ENCODE measurements at regions not wholly inside any gene's neighbourhood (a gene's known extent, or its start where the extent isn't known, plus 50 kb on each side); places are given as distances from the start of the nearest gene placed in this dataset.
"Not testable (repeated sequence)": the region's sequence is repeated elsewhere in the genome, so short reads cannot be mapped to it uniquely, and the experiment has no call there.

DNA sequence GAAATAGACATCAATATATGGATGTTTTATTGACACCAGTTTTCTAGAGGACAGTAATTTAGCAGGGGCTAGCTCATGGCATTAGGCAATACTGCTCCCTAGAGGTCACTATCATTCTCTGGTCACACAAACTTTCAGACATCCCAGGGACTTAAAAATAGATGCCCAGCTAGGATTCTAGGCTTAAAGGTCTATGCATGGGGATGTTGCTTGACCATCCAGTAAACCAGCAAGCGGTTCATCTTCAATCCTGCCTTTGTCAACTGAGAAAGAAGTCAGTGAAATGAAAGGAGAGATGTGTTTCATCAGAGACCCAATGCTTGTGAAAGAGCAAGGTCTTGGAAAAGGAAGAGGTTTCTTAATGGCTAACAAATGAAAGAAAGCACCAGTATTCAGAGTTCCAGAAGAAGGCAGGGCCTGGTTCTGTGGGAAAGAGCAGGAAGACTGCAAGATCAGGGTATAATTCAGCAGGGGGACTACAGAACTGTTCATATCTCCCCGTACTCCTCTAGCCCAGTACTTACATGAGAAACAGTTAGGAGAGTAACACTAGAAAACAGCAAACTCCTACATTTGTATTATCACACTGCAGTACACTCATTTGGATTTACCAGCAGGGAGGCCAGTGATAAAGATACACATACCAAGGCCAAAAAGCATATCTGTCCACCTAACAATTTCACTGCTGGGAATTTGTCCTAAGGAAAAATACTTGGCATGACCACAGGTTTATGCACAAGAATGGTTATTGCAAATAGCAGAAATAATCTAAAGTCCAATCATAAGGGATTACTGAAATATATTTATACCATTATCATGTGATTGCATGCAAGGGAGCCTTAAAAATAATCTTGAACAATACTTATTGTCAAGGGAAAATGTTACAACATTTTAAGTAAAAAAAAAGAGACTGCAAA is 151.4 kb upstream of the LAMA2 start:
- DNase-seq: no peak

- no peak for DNase-seq
These were observed 155.4 kb upstream of the LAMA2 start for GRCh38 chr6:128727500-128727899.

- no peak for DNase-seq
These were observed 157.4 kb upstream of the LAMA2 start for GRCh38 chr6:128725271-128726233.

- no peak for DNase-seq
These were observed 158.2 kb upstream of the LAMA2 start for GRCh38 chr6:128724738-128725137.

GRCh38 chr6:128723667-128724066 is 159.3 kb upstream of the LAMA2 start:
- DNase-seq: no peak

- DNase-seq: no peak
These were observed 162.0 kb upstream of the LAMA2 start for GRCh38 chr6:128720891-128721290.

GRCh38 chr6:128719786-128720185 is 163.2 kb upstream of the LAMA2 start:
- no peak for DNase-seq

DNA sequence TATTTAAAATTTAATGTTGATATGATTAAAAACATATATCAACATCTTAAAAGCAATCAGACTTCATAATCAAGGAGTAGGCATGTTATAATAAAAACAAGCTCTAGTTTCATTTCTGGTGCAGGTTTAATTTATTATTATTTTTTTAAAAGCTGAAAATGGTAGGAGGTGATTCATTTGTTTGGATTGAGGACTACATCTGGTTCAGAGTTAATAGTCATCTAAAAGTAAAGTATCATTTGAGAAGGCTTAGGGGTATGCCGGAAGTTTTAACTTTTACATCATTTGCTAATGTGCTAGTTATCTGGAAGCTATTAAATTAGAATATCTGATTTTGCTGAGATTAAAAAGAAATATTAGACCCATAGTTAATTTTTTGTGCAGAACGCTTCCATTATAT is 169.5 kb upstream of the LAMA2 start:
- no peak for DNase-seq

DNA sequence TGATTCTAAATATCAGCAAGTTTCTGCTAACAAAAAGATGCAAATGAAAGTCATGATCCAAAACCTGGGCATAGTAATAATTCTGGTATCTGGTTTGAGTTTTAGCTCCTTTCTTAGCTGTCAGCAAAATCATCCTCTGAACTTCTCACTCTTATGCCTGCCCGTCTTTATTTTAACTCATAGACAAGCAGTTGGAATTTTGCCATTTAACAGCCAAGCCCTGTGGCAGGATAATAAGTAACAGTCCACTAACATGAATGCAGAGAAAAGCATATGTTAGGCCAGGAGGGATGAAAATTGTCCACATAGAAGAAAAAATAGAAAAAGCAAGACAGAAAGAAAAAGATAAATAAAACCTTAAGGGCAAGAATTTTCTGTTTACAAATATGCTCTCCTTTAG is 170.0 kb upstream of the LAMA2 start:
- DNase-seq: no peak

- DNase-seq: no peak
These were observed 171.8 kb upstream of the LAMA2 start for GRCh38 chr6:128711149-128711548.

DNA sequence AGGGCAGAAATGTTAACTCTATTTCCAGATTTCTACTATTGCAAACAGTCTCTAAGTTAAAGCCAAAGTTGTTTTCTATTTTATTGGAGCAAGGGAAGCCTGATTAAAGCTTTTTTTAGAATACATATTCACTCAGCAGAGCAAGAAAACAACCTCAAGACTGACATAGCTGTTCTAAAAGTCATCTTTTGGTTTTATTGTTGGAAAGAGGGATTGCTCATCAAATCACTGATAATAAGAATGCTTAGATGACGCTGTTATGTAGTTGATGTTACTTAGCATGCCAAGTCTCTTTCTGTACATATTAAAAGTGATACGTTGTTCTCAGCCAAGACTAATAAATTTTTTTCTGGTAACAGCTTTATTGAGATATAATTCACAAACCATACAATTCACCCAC is 172.6 kb upstream of the LAMA2 start:
- no peak for DNase-seq

- no peak for DNase-seq
These were observed 178.3 kb upstream of the LAMA2 start for GRCh38 chr6:128704601-128705000.

DNA sequence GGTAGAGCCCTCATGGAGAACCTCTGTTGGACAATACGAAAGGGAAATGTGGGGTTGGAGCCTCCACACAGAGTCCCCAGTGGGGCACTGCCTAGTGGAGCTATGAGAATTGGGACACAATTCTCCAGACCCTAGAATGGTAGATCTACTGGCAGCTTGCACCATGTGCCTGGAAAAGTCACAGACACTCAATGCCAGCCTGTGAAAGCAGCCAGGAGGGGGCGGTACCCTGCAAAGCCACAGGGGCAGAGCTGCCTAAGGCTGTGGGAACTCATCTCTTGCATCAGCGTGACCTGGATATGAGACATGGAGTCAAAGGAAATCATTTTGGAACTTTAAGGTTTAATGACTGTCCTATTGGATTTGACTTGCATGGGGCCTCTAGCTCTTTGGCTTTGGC is 179.1 kb upstream of the LAMA2 start:
- DNase-seq: not testable (repeated sequence)

DNA sequence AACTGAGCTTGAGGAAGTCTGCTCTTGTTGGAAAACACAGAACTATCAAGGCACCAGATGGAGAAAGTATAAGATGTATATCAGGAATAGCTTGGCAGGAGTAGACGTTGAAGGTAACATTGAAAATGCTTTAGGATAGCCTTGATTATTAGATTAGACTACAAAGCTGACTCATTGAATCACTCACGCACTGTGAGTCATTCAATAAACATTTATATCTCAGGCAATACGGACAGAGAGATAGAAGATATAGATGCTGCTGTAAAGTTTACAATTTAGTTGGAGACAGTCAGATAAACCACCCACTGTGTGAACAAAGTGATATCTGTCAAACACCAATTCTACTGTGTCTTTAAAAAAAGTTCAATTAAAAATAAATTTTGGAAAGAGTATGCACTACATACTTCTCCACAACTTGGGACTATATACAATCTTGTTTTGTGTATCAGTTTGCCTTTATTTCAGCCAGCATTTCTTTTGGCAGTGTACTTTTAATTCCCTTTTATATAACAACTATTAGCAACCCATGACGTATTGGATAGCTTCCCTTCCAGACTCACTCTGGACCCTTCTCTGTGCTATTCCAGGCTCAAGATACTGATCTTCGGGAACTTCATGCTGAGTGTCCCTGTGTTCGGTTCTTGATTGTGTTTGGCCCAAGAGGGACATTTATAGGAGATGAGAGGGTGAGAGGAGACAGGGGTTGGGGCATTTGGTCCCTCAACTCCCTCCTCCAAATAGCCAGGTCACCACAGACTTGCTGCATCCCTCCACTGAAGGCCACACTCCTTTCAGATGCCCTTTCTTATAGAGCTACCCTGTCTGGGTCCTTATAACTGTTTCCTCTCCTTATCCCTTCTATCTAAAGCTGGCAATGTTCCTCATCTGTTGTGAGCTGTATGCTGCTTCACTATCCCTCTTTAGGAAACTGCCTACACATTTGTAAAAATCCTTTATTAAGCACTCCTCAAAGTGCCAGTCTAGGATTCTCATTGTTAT is 176.6 kb upstream of the PTPRK start:
- no peak for DNase-seq

- no peak for DNase-seq
These were observed 174.1 kb upstream of the PTPRK start for GRCh38 chr6:128694303-128695009.

DNA sequence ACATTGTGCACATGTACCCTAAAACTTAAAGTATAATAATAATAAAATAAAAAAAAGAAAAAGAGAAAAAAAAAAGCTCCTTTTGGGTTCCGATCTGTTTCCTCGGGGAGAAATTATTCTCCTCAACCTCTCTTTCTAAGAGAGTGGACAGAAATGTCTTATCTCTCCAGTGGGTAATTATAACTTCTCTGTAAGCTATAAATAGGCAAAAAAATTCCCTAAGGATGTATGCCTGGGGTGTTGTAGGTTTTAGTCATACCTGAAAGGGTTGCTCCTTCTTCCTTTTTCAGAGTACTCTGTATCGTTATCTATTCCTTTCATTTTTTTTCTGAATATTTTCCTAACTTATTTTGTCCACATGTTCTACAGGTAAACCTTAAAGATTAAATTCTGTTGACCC is 169.7 kb upstream of the PTPRK start:
- no peak for DNase-seq

DNA sequence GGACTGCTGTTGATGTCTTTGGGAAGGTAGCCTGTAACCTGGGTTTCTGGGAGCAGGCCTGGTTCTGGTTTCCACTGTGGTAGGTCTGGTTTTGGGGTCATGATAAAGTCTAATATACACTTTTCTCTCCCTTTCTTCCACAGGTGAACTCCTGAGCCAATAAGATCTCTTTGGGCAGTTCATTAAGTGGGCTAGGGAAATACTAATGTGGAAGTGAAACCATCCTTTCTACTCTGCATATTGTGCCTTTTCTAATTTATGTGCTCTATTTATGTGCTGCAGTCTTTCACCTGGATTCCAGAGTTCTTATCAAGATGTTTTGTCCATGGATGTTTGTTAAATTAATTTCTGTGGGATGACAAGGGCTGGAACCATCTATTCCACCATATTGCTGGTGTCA is 165.7 kb upstream of the PTPRK start:
- DNase-seq: no peak

DNA sequence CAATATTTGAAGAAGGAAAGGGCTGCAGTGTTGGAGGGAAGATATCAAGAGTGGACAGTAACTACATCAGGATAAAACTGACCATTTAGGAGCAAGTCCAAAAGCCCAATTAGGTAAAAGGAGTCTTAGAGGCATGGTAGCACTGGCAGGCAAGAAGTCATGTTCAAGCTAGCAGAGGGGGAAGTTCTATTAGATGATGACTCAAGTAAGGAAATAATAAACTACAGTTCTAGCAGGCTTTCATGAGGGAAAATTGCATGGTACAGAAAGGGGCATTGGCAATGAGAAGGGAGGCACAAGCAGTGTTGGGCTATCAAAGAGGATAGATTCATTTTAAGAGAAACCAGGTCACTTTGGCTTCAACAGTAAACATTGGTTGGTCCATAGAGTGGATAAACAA is 156.1 kb upstream of the PTPRK start:
- no peak for DNase-seq

DNA sequence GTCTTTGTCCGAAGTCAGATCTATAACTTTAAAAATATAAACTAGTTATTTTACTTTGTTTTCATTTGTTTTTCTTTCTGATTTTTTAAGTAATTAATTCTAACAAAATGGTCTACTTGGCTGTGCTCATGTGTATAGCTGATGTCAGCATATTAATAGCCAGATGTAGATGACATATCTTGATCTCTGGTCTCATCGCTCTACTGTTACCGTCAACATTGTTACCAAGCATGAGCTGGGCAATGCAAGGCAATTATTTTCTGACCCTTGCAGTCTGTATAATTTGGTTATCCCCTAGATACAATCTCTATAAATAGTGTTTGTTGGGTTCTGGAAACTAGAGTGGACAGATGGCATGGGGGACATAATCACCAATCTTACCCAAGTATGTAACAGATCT is 151.6 kb upstream of the PTPRK start:
- no peak for DNase-seq

GRCh38 chr6:128667339-128667858 is 147.0 kb upstream of the PTPRK start:
- no peak for DNase-seq

DNA sequence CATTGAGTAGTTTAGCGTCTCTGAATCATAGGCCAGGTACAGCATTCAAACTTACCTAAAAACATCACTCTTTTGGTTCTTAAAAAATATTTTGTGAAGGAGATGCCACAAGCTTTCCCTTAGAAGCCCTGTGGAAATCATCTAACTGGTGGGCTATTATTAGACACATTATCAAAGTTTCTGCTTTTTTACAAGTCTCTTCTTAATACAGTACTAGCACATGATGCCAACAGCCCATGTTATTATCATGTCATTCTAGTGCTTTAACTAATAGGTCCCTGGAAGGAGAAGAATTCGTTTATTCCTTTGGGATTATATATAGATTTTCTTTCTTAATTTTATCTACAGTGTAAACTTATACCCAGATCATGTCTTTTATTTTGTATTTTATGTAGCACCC is 146.0 kb upstream of the PTPRK start:
- no peak for DNase-seq

DNA sequence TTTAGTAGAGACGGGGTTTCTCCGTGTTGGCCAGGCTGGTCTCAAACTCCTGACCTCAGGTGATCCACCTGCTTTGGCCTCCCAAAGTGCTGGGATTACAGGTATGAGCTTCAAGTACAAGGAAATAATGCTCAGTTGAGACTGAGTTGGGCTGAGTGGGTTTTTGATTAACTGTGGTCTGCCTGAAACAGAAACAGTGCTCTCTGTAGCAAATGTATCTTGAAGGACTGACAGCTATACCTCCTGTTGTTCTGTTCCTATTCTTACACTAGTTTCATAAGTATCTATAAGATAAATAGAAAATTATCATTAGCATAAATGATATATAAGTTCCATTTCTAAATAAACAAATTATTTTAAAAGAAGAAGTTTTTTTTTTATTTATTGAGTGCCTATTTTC is 142.8 kb upstream of the PTPRK start:
- no peak for DNase-seq

Data from femur (tissue), 1 donor.